ENCODE measurements at regions not wholly inside any gene's neighbourhood (a gene's known extent, or its start where the extent isn't known, plus 50 kb on each side); places are given as distances from the start of the nearest gene placed in this dataset.

GRCh38 chr2:176514276-176514675, 245.0 kb downstream of the MTX2 start:
- no peaks in the 10 kb centered on the region for H3K4me1 Mint-ChIP-seq (ENCODE audit: low read depth, unreplicated experiment)
- no peak overlapping the region for H3K27ac Mint-ChIP-seq (ENCODE audit: unreplicated experiment)
- H3K27me3 Mint-ChIP-seq (ENCODE audit: unreplicated experiment), result no peaks in the 10 kb centered on the region
- no peaks in the 10 kb centered on the region for H3K9me3 Mint-ChIP-seq (ENCODE audit: unreplicated experiment)
- no peak for DNase-seq
- H3K4me3 Mint-ChIP-seq (ENCODE audit: unreplicated experiment), result no peak overlapping the region
- no peaks in the 10 kb centered on the region for H3K36me3 Mint-ChIP-seq (ENCODE audit: unreplicated experiment)
- TF ChIP-seq CTCF (IDR thresholded peaks at IDR 0.05; ENCODE audit: partially characterized antibody, unreplicated experiment), result no peak

- Mint-ChIP-seq H3K27me3 (ENCODE audit: unreplicated experiment) (no peaks in the 10 kb centered on the region), H3K4me3 (ENCODE audit: unreplicated experiment) (no peak overlapping the region), H3K27ac (ENCODE audit: unreplicated experiment) (no peak overlapping the region)
These were observed 245.7 kb downstream of the MTX2 start for GRCh38 chr2:176514805-176515500.

GRCh38 chr2:176516051-176516602, 246.9 kb downstream of the MTX2 start:
- H3K9me3 Mint-ChIP-seq (ENCODE audit: unreplicated experiment), result no peaks in the 10 kb centered on the region
- no peaks in the 10 kb centered on the region for H3K4me1 Mint-ChIP-seq (ENCODE audit: low read depth, unreplicated experiment)
- TF ChIP-seq CTCF (IDR thresholded peaks at IDR 0.05; ENCODE audit: partially characterized antibody, unreplicated experiment), result no peak
- no peaks in the 10 kb centered on the region for H3K36me3 Mint-ChIP-seq (ENCODE audit: unreplicated experiment)
- DNase-seq, result no peak
- no peak overlapping the region for H3K4me3 Mint-ChIP-seq (ENCODE audit: unreplicated experiment)
- H3K27ac Mint-ChIP-seq (ENCODE audit: unreplicated experiment), result no peak overlapping the region
- H3K27me3 Mint-ChIP-seq (ENCODE audit: unreplicated experiment), result no peaks in the 10 kb centered on the region

More at GRCh38 chr2:176514805-176515500, 245.7 kb downstream of the MTX2 start:
- no peaks in the 10 kb centered on the region for H3K9me3 Mint-ChIP-seq (ENCODE audit: unreplicated experiment)
- H3K36me3 Mint-ChIP-seq (ENCODE audit: unreplicated experiment), result no peaks in the 10 kb centered on the region
- no peak for TF ChIP-seq CTCF (IDR thresholded peaks at IDR 0.05; ENCODE audit: partially characterized antibody, unreplicated experiment)
- DNase-seq, result no peak
- H3K4me1 Mint-ChIP-seq (ENCODE audit: low read depth, unreplicated experiment), result no peaks in the 10 kb centered on the region

GRCh38 chr2:176518823-176519222, 249.6 kb downstream of the MTX2 start:
- Mint-ChIP-seq H3K27ac (ENCODE audit: unreplicated experiment) (no peak overlapping the region), H3K9me3 (ENCODE audit: unreplicated experiment) (no peaks in the 10 kb centered on the region), H3K27me3 (ENCODE audit: unreplicated experiment) (no peaks in the 10 kb centered on the region), H3K36me3 (ENCODE audit: unreplicated experiment) (no peaks in the 10 kb centered on the region), H3K4me1 (ENCODE audit: low read depth, unreplicated experiment) (no peaks in the 10 kb centered on the region), H3K4me3 (ENCODE audit: unreplicated experiment) (no peak overlapping the region)
- TF ChIP-seq CTCF (IDR thresholded peaks at IDR 0.05; ENCODE audit: partially characterized antibody, unreplicated experiment), result no peak
- no peak for DNase-seq

- Mint-ChIP-seq H3K4me1 (ENCODE audit: low read depth, unreplicated experiment) (no peaks in the 10 kb centered on the region), H3K9me3 (ENCODE audit: unreplicated experiment) (no peaks in the 10 kb centered on the region), H3K4me3 (ENCODE audit: unreplicated experiment) (no peak overlapping the region), H3K27me3 (ENCODE audit: unreplicated experiment) (no peaks in the 10 kb centered on the region), H3K36me3 (ENCODE audit: unreplicated experiment) (no peaks in the 10 kb centered on the region), H3K27ac (ENCODE audit: unreplicated experiment) (no peak overlapping the region)
- DNase-seq, result no peak
- no peak for TF ChIP-seq CTCF (IDR thresholded peaks at IDR 0.05; ENCODE audit: partially characterized antibody, unreplicated experiment)
These were observed 252.8 kb downstream of the MTX2 start for GRCh38 chr2:176521878-176522670.
